HL-60 (cell line): ENCODE measurements at regions not wholly inside any gene's neighbourhood (a gene's known extent, or its start where the extent isn't known, plus 50 kb on each side); places are given as distances from the start of the nearest gene placed in this dataset.

Experiments used
- DNase-seq, 2 experiments: peaks; one replicate each; pipeline ENCODE4 v3.0.0-alpha.2; 2010 to 2020; ENCODE audit warnings: low read depth in 1 of 2, low spot score in 1 of 2
- H3K27ac ChIP-seq: fragments of 250-450 bp; sonication (Bioruptor Pico); replicated peaks from 2 replicates; pipeline ENCODE4 v1.5.1; 2020; ENCODE audit warnings: mild to moderate bottlenecking, moderate library complexity
- H3K27me3 ChIP-seq: fragments of 250-450 bp; sonication (Bioruptor Pico); 2 replicates; pipeline ENCODE4 v1.5.1; 2021; ENCODE audit warnings: mild to moderate bottlenecking, moderate library complexity; ENCODE audit not compliant: insufficient read depth, poor library complexity, severe bottlenecking
- H3K4me3 ChIP-seq: replicated peaks from 2 replicates; pipeline ENCODE4 v1.5.1; 2011; ENCODE audit warnings: mild to moderate bottlenecking, control low read depth, low read length; ENCODE audit not compliant: insufficient read depth
- GABPA ChIP-seq: IDR thresholded peaks from 2 replicates; pipeline ENCODE4 v1.6.1; 2012; ENCODE audit warnings: low read depth
- POLR2AphosphoS5 ChIP-seq: IDR thresholded peaks from 2 replicates; pipeline ENCODE4 v1.6.1; 2012; ENCODE audit warnings: low read depth
- SPI1 ChIP-seq: IDR thresholded peaks from 2 replicates; pipeline ENCODE4 v1.6.1; 2012; ENCODE audit warnings: low read depth, mild to moderate bottlenecking, borderline replicate concordance
- TF ChIP-seq, protein P1 (sequence below): IDR thresholded peaks from one replicate; pipeline ENCODE4 v1.5.1; 2011; ENCODE audit warnings: low read length, control low read depth, inconsistent platforms; ENCODE audit not compliant: insufficient read depth
- TF ChIP-seq, protein P2 (sequence below): IDR thresholded peaks from 2 replicates; pipeline ENCODE4 v1.6.1; 2012; ENCODE audit warnings: low read depth; ENCODE audit not compliant: insufficient replicate concordance

DNA sequence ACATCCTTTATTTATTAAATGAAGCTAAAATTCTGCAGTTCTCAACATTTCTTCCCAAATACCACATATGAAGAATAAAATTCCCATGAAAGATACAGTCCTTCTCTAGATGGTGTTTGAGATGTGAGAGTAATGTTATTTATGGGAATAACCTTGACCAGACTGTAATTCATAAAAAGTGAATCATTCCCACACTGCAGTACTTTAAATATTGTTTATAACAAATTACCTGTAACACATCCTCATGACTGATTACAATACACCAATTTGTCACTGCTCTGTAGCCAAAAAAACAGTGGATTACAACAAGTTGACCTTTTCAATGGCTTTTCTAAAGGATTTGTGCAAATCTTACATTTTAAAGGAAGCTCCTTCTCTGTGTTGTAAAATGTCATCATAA is 651.3 kb downstream of the NSUN3 start:
- DNase-seq = no peak
- TF ChIP-seq, protein P1, sequence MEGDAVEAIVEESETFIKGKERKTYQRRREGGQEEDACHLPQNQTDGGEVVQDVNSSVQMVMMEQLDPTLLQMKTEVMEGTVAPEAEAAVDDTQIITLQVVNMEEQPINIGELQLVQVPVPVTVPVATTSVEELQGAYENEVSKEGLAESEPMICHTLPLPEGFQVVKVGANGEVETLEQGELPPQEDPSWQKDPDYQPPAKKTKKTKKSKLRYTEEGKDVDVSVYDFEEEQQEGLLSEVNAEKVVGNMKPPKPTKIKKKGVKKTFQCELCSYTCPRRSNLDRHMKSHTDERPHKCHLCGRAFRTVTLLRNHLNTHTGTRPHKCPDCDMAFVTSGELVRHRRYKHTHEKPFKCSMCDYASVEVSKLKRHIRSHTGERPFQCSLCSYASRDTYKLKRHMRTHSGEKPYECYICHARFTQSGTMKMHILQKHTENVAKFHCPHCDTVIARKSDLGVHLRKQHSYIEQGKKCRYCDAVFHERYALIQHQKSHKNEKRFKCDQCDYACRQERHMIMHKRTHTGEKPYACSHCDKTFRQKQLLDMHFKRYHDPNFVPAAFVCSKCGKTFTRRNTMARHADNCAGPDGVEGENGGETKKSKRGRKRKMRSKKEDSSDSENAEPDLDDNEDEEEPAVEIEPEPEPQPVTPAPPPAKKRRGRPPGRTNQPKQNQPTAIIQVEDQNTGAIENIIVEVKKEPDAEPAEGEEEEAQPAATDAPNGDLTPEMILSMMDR = no peak
- TF ChIP-seq, protein P2, sequence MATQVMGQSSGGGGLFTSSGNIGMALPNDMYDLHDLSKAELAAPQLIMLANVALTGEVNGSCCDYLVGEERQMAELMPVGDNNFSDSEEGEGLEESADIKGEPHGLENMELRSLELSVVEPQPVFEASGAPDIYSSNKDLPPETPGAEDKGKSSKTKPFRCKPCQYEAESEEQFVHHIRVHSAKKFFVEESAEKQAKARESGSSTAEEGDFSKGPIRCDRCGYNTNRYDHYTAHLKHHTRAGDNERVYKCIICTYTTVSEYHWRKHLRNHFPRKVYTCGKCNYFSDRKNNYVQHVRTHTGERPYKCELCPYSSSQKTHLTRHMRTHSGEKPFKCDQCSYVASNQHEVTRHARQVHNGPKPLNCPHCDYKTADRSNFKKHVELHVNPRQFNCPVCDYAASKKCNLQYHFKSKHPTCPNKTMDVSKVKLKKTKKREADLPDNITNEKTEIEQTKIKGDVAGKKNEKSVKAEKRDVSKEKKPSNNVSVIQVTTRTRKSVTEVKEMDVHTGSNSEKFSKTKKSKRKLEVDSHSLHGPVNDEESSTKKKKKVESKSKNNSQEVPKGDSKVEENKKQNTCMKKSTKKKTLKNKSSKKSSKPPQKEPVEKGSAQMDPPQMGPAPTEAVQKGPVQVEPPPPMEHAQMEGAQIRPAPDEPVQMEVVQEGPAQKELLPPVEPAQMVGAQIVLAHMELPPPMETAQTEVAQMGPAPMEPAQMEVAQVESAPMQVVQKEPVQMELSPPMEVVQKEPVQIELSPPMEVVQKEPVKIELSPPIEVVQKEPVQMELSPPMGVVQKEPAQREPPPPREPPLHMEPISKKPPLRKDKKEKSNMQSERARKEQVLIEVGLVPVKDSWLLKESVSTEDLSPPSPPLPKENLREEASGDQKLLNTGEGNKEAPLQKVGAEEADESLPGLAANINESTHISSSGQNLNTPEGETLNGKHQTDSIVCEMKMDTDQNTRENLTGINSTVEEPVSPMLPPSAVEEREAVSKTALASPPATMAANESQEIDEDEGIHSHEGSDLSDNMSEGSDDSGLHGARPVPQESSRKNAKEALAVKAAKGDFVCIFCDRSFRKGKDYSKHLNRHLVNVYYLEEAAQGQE = no peak
- no peak for TF ChIP-seq SPI1
- H3K4me3 ChIP-seq = no peak overlapping the region
- H3K27me3 ChIP-seq = no peaks in the 10 kb centered on the region
- no peak overlapping the region for H3K27ac ChIP-seq

DNA sequence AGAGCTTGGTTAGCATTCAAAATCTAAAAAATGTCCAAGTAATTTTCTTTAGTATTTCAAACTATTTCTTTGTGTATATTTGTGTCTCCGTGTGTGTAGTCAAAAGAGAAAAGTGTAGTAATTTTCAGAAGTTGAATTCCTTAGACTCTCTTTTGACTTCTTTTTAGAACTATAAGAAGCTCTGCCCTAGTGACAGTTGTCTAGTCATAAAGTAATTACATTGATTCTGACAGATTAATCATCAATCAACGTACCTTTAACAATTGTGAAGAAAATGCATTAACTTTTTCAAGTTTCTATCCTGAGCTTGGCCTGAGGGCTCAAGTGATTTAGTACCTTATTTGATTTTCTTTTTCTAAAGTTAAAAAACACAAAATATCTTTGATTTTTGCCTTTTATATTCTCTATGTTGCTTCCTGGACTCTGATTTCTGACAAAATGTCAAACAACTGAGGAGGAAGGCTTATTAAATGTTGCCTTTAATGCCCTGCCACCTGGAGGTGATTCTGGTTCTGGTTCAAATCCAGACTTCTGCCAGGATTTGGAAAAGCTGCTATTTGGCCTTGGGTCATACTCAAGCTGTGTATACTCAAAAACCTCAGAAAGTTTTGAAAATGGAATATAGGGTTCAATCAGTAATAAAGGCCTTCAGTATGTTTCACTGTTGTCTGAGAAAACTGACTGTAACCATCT is 653.6 kb downstream of the NSUN3 start:
- no peak overlapping the region for H3K4me3 ChIP-seq
- no peak for DNase-seq
- H3K27me3 ChIP-seq = no peaks in the 10 kb centered on the region
- H3K27ac ChIP-seq = no peak overlapping the region
- TF ChIP-seq, protein P1 = no peak
- no peak for TF ChIP-seq POLR2AphosphoS5
- TF ChIP-seq, protein P2 = no peak
- TF ChIP-seq GABPA = no peak
- no peak for TF ChIP-seq SPI1

DNA sequence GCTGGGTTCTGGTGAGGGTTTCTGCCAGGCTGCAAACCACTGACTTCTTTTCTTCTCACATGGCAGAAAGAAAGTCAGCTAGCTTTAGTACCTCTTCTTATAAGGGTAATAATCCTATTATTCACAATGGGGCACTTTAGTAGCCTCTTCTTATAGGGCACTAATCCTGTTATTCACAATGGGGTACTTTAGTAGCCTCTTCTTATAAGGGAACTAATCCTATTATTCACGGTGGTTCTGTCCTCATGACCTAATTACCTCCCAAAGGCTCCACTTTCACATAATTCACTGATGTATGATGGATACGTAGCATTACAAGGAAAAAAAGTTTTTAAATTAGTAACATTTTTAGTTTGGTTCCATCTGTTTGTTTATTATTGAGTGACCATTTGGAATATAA is 671.3 kb downstream of the NSUN3 start:
- no peak overlapping the region for H3K4me3 ChIP-seq
- H3K27me3 ChIP-seq = no peaks in the 10 kb centered on the region
- H3K27ac ChIP-seq = no peak overlapping the region
- no peak for TF ChIP-seq POLR2AphosphoS5
- no peak for DNase-seq

DNA sequence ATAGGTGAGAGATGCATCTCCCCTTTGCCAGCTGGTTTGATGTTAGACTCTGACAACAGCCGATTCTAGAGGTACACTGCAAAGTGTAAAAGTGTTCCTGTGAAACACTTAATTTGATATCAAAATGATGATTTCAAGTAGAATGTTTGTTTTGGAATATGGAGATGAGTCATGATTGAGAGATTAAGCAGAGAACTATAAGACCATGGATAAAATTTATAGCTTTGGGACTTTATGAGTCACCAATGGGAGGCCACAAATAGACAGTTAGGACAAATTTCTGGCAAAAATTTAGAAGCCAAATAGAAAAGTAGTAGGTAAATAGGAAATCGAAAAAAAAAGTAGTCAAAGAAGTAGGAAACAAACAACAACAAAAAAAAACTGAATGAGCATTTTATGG is 672.5 kb downstream of the NSUN3 start:
- TF ChIP-seq POLR2AphosphoS5 = no peak
- TF ChIP-seq, protein P2 = no peak
- TF ChIP-seq, protein P1 = no peak
- no peak for TF ChIP-seq GABPA
- no peak for DNase-seq

More for the DNA sequence above, 672.5 kb downstream of the NSUN3 start:
- no peak overlapping the region for H3K27ac ChIP-seq
- no peak overlapping the region for H3K4me3 ChIP-seq
- H3K27me3 ChIP-seq = no peaks in the 10 kb centered on the region
